IMR-90 (cell line): ENCODE measurements at regions not wholly inside any gene's neighbourhood (a gene's known extent, or its start where the extent isn't known, plus 50 kb on each side); places are given as distances from the start of the nearest gene placed in this dataset.

ENCODE experiments used
- ATAC-seq: fragments of 200-7000 bp; cut with Tn5 transposase; 2 replicates; pipeline ENCODE4 v1.9.1; 2020; ENCODE audit warnings: low read depth, mild to moderate bottlenecking, moderate library complexity
- BruUV-seq: library from RNA; stranded (reverse); fragments of 400-500 nt; replicated peaks from 2 replicates; lab custom pipeline; 2021; lab: Mats Ljungman, UMichigan
- CTCF ChIA-PET: fragments of 300-600 bp; formaldehyde crosslinking; extraction: SDS; loops from one replicate; lab custom pipeline; 2021; ENCODE audit warnings: antibody characterized with exemption; lab: Yijun Ruan, JAX
- POLR2A ChIA-PET: fragments of 300-600 bp; sonication (Branson Sonifier 250); formaldehyde crosslinking; loops from one replicate; lab custom pipeline; 2022; ENCODE audit warnings: antibody characterized with exemption; ENCODE audit not compliant: unreplicated experiment; lab: Charles Lee
- DNase-seq: peaks from one replicate; pipeline ENCODE4 v3.0.0; 2013
- H2AFZ ChIP-seq: replicated peaks from 2 replicates; pipeline ENCODE3; 2013; ENCODE audit warnings: low read length, mild to moderate bottlenecking; ENCODE audit not compliant: poor library complexity
- H2AK5ac ChIP-seq: 2 replicates; pipeline ENCODE4 v1.6.1; 2013; ENCODE audit warnings: low read depth, low read length, inconsistent platforms
- H2AK9ac ChIP-seq: replicated peaks from 2 replicates; pipeline ENCODE3; 2013; ENCODE audit warnings: mild to moderate bottlenecking, low read depth, low read length, moderate library complexity; ENCODE audit not compliant: poor library complexity
- H2BK120ac ChIP-seq: 2 replicates; pipeline ENCODE4 v1.6.1; 2013; ENCODE audit warnings: low read depth, low read length, inconsistent platforms
- H2BK15ac ChIP-seq: 3 replicates; pipeline ENCODE4 v1.6.1; 2013; ENCODE audit warnings: low read depth, low read length, inconsistent platforms
- H2BK20ac ChIP-seq: 2 replicates; pipeline ENCODE4 v1.6.1; 2013; ENCODE audit warnings: low read depth, mild to moderate bottlenecking, inconsistent platforms, low read length, moderate library complexity
- H2BK5ac ChIP-seq: 2 replicates; pipeline ENCODE4 v1.6.1; 2013; ENCODE audit warnings: mild to moderate bottlenecking, low read depth, low read length, inconsistent platforms; ENCODE audit not compliant: poor library complexity, severe bottlenecking
- H3K14ac ChIP-seq: replicated peaks from 2 replicates; pipeline ENCODE4 v1.6.1; 2013; ENCODE audit warnings: low read depth, low read length, inconsistent platforms
- H3K18ac ChIP-seq: 2 replicates; pipeline ENCODE4 v1.6.1; 2013; ENCODE audit warnings: low read depth, low read length, control low read depth
- H3K23ac ChIP-seq: 2 replicates; pipeline ENCODE4 v1.6.1; 2013; ENCODE audit warnings: low read depth, low read length, inconsistent platforms
- H3K27ac ChIP-seq: 2 replicates; pipeline ENCODE4 v1.5.1; 2013; ENCODE audit warnings: mild to moderate bottlenecking, control low read depth, low read length; ENCODE audit not compliant: insufficient read depth
- H3K27me3 ChIP-seq: 2 replicates; pipeline ENCODE4 v1.6.1; 2013; ENCODE audit warnings: low read length; ENCODE audit not compliant: control insufficient read depth, insufficient read depth
- H3K36me3 ChIP-seq: 2 replicates; pipeline ENCODE4 v1.6.1; 2013; ENCODE audit warnings: low read length, mixed read lengths; ENCODE audit not compliant: control insufficient read depth, insufficient read depth
- H3K4ac ChIP-seq: 2 replicates; pipeline ENCODE4 v1.6.1; 2013; ENCODE audit warnings: low read depth, low read length, inconsistent platforms
- H3K4me1 ChIP-seq: 2 replicates; pipeline ENCODE4 v1.6.1; 2013; ENCODE audit warnings: low read length, mixed read lengths; ENCODE audit not compliant: control insufficient read depth, insufficient read depth
- H3K4me2 ChIP-seq: 2 replicates; pipeline ENCODE4 v1.6.1; 2013; ENCODE audit warnings: low read depth, mild to moderate bottlenecking, control low read depth, low read length, moderate library complexity
- H3K4me3 ChIP-seq: 2 replicates; pipeline ENCODE4 v1.5.1; 2013; ENCODE audit warnings: low read depth, mild to moderate bottlenecking, control low read depth, low read length, moderate library complexity; ENCODE audit not compliant: insufficient read depth
- H3K56ac ChIP-seq: 2 replicates; pipeline ENCODE4 v1.6.1; 2013; ENCODE audit warnings: low read length, inconsistent platforms; ENCODE audit not compliant: insufficient read depth; ENCODE audit errors: extremely low read depth
- H3K79me1 ChIP-seq, 2 experiments: 2 replicates each; pipeline ENCODE4 v1.6.1; 2013; ENCODE audit warnings: low read length in 2 of 2, inconsistent platforms in 1 of 2, low read depth in 1 of 2
- H3K9ac ChIP-seq: 2 replicates; pipeline ENCODE4 v1.6.1; 2013; ENCODE audit warnings: low read depth, low read length, control low read depth
- H3K9me1 ChIP-seq: 2 replicates; pipeline ENCODE4 v1.6.1; 2013; ENCODE audit warnings: low read length, inconsistent platforms; ENCODE audit not compliant: insufficient read depth
- H3K9me3 ChIP-seq: 2 replicates; pipeline ENCODE4 v1.6.1; 2013; ENCODE audit warnings: low read length; ENCODE audit not compliant: control insufficient read depth, insufficient read depth
- H4K20me1 ChIP-seq: 2 replicates; pipeline ENCODE4 v1.6.1; 2013; ENCODE audit warnings: low read length, inconsistent platforms; ENCODE audit not compliant: insufficient read depth
- H4K5ac ChIP-seq: 2 replicates; pipeline ENCODE4 v1.6.1; 2013; ENCODE audit warnings: mild to moderate bottlenecking, low read depth, low read length, control low read depth
- H4K8ac ChIP-seq, 2 experiments: 2 replicates each; pipeline ENCODE4 v1.6.1; 2013; ENCODE audit warnings: low read depth in 2 of 2, low read length in 2 of 2, control low read depth in 1 of 2, inconsistent platforms in 1 of 2
- H4K91ac ChIP-seq: 2 replicates; pipeline ENCODE4 v1.6.1; 2013; ENCODE audit warnings: low read depth, low read length, inconsistent platforms; ENCODE audit not compliant: insufficient read depth
- BHLHE40 ChIP-seq: fragments of 150-350 bp; IDR thresholded peaks from 2 replicates; pipeline ENCODE4 v1.6.1; 2016; ENCODE audit warnings: mild to moderate bottlenecking, low read depth, low read length
- MAZ ChIP-seq: IDR thresholded peaks from 2 replicates; pipeline ENCODE4 v1.6.1; 2012; ENCODE audit warnings: low read depth, mild to moderate bottlenecking, low read length, improper control_type of control experiment, moderate library complexity, borderline replicate concordance
- POLR2A ChIP-seq: IDR thresholded peaks from 2 replicates; pipeline ENCODE4 v1.6.1; 2012; ENCODE audit warnings: mild to moderate bottlenecking, low read depth, low read length
- RAD21 ChIP-seq: IDR thresholded peaks from 2 replicates; pipeline ENCODE4 v1.6.1; 2012; ENCODE audit warnings: low read length, improper control_type of control experiment
- RCOR1 ChIP-seq: IDR thresholded peaks from 2 replicates; pipeline ENCODE4 v1.6.1; 2012; ENCODE audit warnings: mild to moderate bottlenecking, low read length, improper control_type of control experiment; ENCODE audit not compliant: insufficient replicate concordance
- RFX5 ChIP-seq: IDR thresholded peaks from 2 replicates; pipeline ENCODE4 v1.8.0; 2012; ENCODE audit warnings: low read depth, mild to moderate bottlenecking, low read length, moderate library complexity
- WGBS, 2 experiments: methylation state at CpG; one replicate each; pipeline versions ENCODE4 v1.1.5 to v1.1.7; 2013; ENCODE audit warnings: missing lambda C conversion rate in 2 of 2; ENCODE audit not compliant: insufficient read length in 1 of 2; ENCODE audit errors: extremely low coverage in 2 of 2; 5-methylcytosine and 5-hydroxymethylcytosine counted together
- dilution Hi-C: fragments of 300-500 bp; cut with HindIII; formaldehyde crosslinking; loops from one replicate; pipeline ENCODE4 v1.14.3; 2018; ENCODE audit warnings: low sequenced_read_pairs; ENCODE audit not compliant: unreplicated experiment
- in situ Hi-C: fragments of 300-500 bp; cut with MboI; formaldehyde crosslinking; loops from 3 replicates; pipeline ENCODE4 v1.14.3; 2019; ENCODE audit warnings: low sequenced_read_pairs, inconsistent platforms, mixed read lengths
- intact Hi-C: fragments of 100-400 bp; cut with micrococcal nuclease; formaldehyde crosslinking; loops from 2 replicates; pipeline ENCODE4 v1.10.0; 2022
- TF ChIP-seq, protein P1 (sequence below): conservative IDR thresholded peaks from 2 replicates; pipeline ENCODE4 v1.5.1; 2012; ENCODE audit warnings: mild to moderate bottlenecking, low read depth, low read length, improper control_type of control experiment
- TF ChIP-seq, protein P2 (sequence below): fragments of 150-350 bp; IDR thresholded peaks from 2 replicates; pipeline ENCODE4 v1.6.1; 2017; ENCODE audit warnings: mild to moderate bottlenecking, antibody characterized with exemption, low read length, low read depth
- TF ChIP-seq, protein P3 (sequence below): fragments of 150-350 bp; IDR thresholded peaks from 2 replicates; pipeline ENCODE4 v1.6.1; 2016; ENCODE audit warnings: low read depth, mild to moderate bottlenecking, low read length, moderate library complexity, borderline replicate concordance

DNA sequence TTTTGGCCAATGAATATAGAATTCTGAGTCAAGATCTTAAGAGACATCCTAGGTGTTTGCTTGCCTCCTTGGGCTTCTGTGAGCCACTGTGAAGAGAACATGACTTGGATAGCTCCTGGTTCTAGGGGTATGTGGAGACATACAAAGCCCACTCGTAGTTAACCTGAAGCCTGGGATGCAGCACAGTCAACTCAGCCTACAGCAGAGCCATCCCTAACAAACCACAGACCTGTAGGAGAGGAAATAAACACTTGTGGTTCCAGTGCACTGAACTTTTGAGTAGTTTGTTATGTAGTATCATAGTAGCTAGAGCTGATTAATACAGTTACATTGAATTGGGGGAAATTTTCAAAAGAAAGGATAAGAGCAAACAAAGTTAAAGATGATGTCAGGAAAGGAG is 474.4 kb upstream of the HSF2 start:
- no TSS peak for BruUV-seq
- no peak overlapping the region for H3K4me2 ChIP-seq

More for the DNA sequence above, 474.4 kb upstream of the HSF2 start:
- no CpG with 5 or more reads among the region's 1 CpG for WGBS, 2 experiments
- TF ChIP-seq, protein P1, sequence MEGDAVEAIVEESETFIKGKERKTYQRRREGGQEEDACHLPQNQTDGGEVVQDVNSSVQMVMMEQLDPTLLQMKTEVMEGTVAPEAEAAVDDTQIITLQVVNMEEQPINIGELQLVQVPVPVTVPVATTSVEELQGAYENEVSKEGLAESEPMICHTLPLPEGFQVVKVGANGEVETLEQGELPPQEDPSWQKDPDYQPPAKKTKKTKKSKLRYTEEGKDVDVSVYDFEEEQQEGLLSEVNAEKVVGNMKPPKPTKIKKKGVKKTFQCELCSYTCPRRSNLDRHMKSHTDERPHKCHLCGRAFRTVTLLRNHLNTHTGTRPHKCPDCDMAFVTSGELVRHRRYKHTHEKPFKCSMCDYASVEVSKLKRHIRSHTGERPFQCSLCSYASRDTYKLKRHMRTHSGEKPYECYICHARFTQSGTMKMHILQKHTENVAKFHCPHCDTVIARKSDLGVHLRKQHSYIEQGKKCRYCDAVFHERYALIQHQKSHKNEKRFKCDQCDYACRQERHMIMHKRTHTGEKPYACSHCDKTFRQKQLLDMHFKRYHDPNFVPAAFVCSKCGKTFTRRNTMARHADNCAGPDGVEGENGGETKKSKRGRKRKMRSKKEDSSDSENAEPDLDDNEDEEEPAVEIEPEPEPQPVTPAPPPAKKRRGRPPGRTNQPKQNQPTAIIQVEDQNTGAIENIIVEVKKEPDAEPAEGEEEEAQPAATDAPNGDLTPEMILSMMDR: no peak
- TF ChIP-seq, protein P2, sequence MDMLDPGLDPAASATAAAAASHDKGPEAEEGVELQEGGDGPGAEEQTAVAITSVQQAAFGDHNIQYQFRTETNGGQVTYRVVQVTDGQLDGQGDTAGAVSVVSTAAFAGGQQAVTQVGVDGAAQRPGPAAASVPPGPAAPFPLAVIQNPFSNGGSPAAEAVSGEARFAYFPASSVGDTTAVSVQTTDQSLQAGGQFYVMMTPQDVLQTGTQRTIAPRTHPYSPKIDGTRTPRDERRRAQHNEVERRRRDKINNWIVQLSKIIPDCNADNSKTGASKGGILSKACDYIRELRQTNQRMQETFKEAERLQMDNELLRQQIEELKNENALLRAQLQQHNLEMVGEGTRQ: no peak
- no peak for TF ChIP-seq RCOR1
- TF ChIP-seq RFX5: no peak
- TF ChIP-seq, protein P3, sequence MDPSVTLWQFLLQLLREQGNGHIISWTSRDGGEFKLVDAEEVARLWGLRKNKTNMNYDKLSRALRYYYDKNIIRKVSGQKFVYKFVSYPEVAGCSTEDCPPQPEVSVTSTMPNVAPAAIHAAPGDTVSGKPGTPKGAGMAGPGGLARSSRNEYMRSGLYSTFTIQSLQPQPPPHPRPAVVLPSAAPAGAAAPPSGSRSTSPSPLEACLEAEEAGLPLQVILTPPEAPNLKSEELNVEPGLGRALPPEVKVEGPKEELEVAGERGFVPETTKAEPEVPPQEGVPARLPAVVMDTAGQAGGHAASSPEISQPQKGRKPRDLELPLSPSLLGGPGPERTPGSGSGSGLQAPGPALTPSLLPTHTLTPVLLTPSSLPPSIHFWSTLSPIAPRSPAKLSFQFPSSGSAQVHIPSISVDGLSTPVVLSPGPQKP: no peak
- TF ChIP-seq MAZ: no peak
- no peak for TF ChIP-seq RAD21
- TF ChIP-seq BHLHE40: no peak
- TF ChIP-seq POLR2A: no peak
- Histone ChIP-seq H3K23ac (no peak overlapping the region), H2AK5ac (no peak overlapping the region), H3K9me3 (no peaks in the 10 kb centered on the region), H2AFZ (no peak overlapping the region), H3K9me1 (no peaks in the 10 kb centered on the region), H4K8ac (no peak overlapping the region), H3K56ac (no peak overlapping the region), H3K79me1 (no peaks in the 10 kb centered on the region), H2BK15ac (no peak overlapping the region), H2BK120ac (no peak overlapping the region), H3K27me3 (no peaks in the 10 kb centered on the region), H3K18ac (no peak overlapping the region), H3K36me3 (no peaks in the 10 kb centered on the region), H3K4ac (no peak overlapping the region), H3K14ac (no peak overlapping the region), H4K5ac (no peak overlapping the region), H3K27ac (no peak overlapping the region), H2BK20ac (no peak overlapping the region), H2BK5ac (no peak overlapping the region), H4K20me1 (no peaks in the 10 kb centered on the region), H3K4me1 (no peaks in the 10 kb centered on the region), H2AK9ac (no peak overlapping the region), H3K4me3 (no peak overlapping the region), H3K9ac (no peak overlapping the region), H4K91ac (no peak overlapping the region)
- peak; percentile 35; the same call in 1 of the 2 replicates for ATAC-seq
- intact Hi-C loops: no loop called here
- in situ Hi-C loops: no loop called here
- dilution Hi-C loops: no loop called here
- DNase-seq: peak; percentile 70
- CTCF ChIA-PET: no interaction called here
- POLR2A ChIA-PET: no interaction called here
